Panc1 (cell line): ENCODE measurements at regions not wholly inside any gene's neighbourhood (a gene's known extent, or its start where the extent isn't known, plus 50 kb on each side); places are given as distances from the start of the nearest gene placed in this dataset.
"Not testable (repeated sequence)": the region's sequence is repeated elsewhere in the genome, so short reads cannot be mapped to it uniquely, and the experiment has no call there.

ENCODE experiments used
- ATAC-seq: fragments of 200-7000 bp; cut with Tn5 transposase; 2 replicates; pipeline ENCODE4 v1.9.1; 2020; ENCODE audit warnings: mild to moderate bottlenecking, moderate library complexity
- BruUV-seq: library from RNA; stranded (reverse); fragments of 400-500 nt; replicated peaks from 2 replicates; lab custom pipeline; 2021; lab: Mats Ljungman, UMichigan
- CTCF ChIA-PET: fragments of 300-600 bp; sonication (Branson Sonifier 250); formaldehyde crosslinking; loops from one replicate; lab custom pipeline; 2022; ENCODE audit warnings: antibody characterized with exemption; lab: Charles Lee
- POLR2A ChIA-PET: fragments of 300-600 bp; sonication (Branson Sonifier 250); formaldehyde crosslinking; loops from one replicate; lab custom pipeline; 2022; ENCODE audit warnings: antibody characterized with exemption; lab: Charles Lee
- DNase-seq: peaks from one replicate; pipeline ENCODE4 v3.0.0-alpha.2; 2010; ENCODE audit warnings: low read depth, low spot score
- H3K27ac ChIP-seq: 2 replicates; pipeline ENCODE4 v1.5.1; 2011; ENCODE audit warnings: mild to moderate bottlenecking, low read length, inconsistent platforms
- H3K27me3 ChIP-seq: fragments of 200-500 bp; sonication (Bioruptor generic); 2 replicates; pipeline ENCODE4 v1.6.0; 2014; ENCODE audit warnings: low read length, inconsistent platforms; ENCODE audit not compliant: control insufficient read depth, insufficient read depth
- H3K36me3 ChIP-seq: fragments of 200-500 bp; sonication (Bioruptor generic); 2 replicates; pipeline ENCODE4 v1.5.1; 2014; ENCODE audit warnings: inconsistent platforms, mild to moderate bottlenecking, low read length, moderate library complexity; ENCODE audit not compliant: control insufficient read depth, insufficient read depth
- H3K4me1 ChIP-seq: 2 replicates; pipeline ENCODE4 v1.5.1; 2011; ENCODE audit warnings: inconsistent platforms, mild to moderate bottlenecking, low read length, moderate library complexity; ENCODE audit not compliant: control insufficient read depth, insufficient read depth
- H3K4me3 ChIP-seq, 2 experiments: 2 replicates each; pipeline ENCODE4 v1.5.1; 2011 to 2012; ENCODE audit warnings: low read depth in 2 of 2, low read length in 2 of 2, mild to moderate bottlenecking in 2 of 2, inconsistent platforms in 1 of 2, moderate library complexity in 1 of 2
- H3K9me3 ChIP-seq: fragments of 200-500 bp; sonication (Bioruptor generic); 2 replicates; pipeline ENCODE4 v1.5.1; 2014; ENCODE audit warnings: low read depth, mild to moderate bottlenecking, inconsistent platforms, low read length, moderate library complexity; ENCODE audit not compliant: control insufficient read depth, insufficient read depth
- CTCF ChIP-seq: fragments of 450-650 bp; IDR thresholded peaks from 2 replicates; pipeline ENCODE4 v1.5.1; 2017; ENCODE audit warnings: mild to moderate bottlenecking
- POLR2AphosphoS5 ChIP-seq: IDR thresholded peaks from 2 replicates; pipeline ENCODE4 v1.6.1; 2012; ENCODE audit warnings: mild to moderate bottlenecking, low read depth, low read length, moderate library complexity
- REST ChIP-seq, 2 experiments: IDR thresholded peaks; 2 replicates each; pipeline ENCODE4 v1.6.1; 2011 to 2012; ENCODE audit warnings: low read depth in 2 of 2, control low read depth in 1 of 2, low read length in 1 of 2, mild to moderate bottlenecking in 1 of 2, moderate library complexity in 1 of 2; ENCODE audit not compliant: insufficient read depth in 1 of 2
- SIN3A ChIP-seq: IDR thresholded peaks from 2 replicates; pipeline ENCODE4 v1.6.1; 2012; ENCODE audit warnings: low read depth, mild to moderate bottlenecking, low read length, moderate library complexity, borderline replicate concordance; ENCODE audit not compliant: insufficient read depth
- TCF7L2 ChIP-seq: IDR thresholded peaks from 2 replicates; pipeline ENCODE4 v1.6.1; 2011; ENCODE audit warnings: mild to moderate bottlenecking, low read depth, low read length, inconsistent platforms
- in situ Hi-C: cut with HindIII; loops from 2 replicates; pipeline ENCODE4 v1.10.0; 2016; ENCODE audit warnings: low sequenced_read_pairs, low pct_unique_long_range_greater_than_20kb
- intact Hi-C: fragments of 100-400 bp; cut with micrococcal nuclease; formaldehyde crosslinking; loops from one replicate; pipeline ENCODE4 v1.10.0; 2022; ENCODE audit not compliant: unreplicated experiment

GRCh38 chr1:203996126-203996525 is 76.8 kb upstream of the SOX13 start:
- TF ChIP-seq REST (IDR thresholded peaks at IDR 0.05; ENCODE audit: insufficient read depth in 1 of 2, low read depth in 2 of 2, low read length in 1 of 2) (no peak), SIN3A (no peak), CTCF (no peak), POLR2AphosphoS5 (no peak), TCF7L2 (no peak)
- POLR2A ChIA-PET: no interaction called here
- no peak for ATAC-seq
- no TSS peak for BruUV-seq
- in situ Hi-C loops: no loop called here
- no peaks in the 10 kb centered on the region for H3K27me3 ChIP-seq
- H3K4me3 ChIP-seq: no peak overlapping the region
- DNase-seq: no peak
- H3K27ac ChIP-seq: no peak overlapping the region
- no peaks in the 10 kb centered on the region for H3K9me3 ChIP-seq
- no peaks in the 10 kb centered on the region for H3K4me1 ChIP-seq
- intact Hi-C loops: no loop called here
- CTCF ChIA-PET: no interaction called here
- no peaks in the 10 kb centered on the region for H3K36me3 ChIP-seq

- H3K27ac ChIP-seq, CTCF ChIA-PET, H3K9me3 ChIP-seq, intact Hi-C loops, in situ Hi-C loops, H3K27me3 ChIP-seq, H3K4me3 ChIP-seq, H3K4me1 ChIP-seq, BruUV-seq, H3K36me3 ChIP-seq: not testable (repeated sequence)
- POLR2A ChIA-PET: interaction anchor here (0.7 kb wide), 1 partner anchor 77 kb away, joined by 3 read pairs; no protein-coding TSS in a partner anchor
- ATAC-seq: peak; percentile 46; the same call in 1 of the 2 replicates
- DNase-seq: peak; percentile 22
These were observed 74.3 kb upstream of the SOX13 start for GRCh38 chr1:203998571-203998970.

- no TSS peak for BruUV-seq
- Histone ChIP-seq H3K4me1 (no peaks in the 10 kb centered on the region), H3K27ac (no peak overlapping the region), H3K9me3 (no peaks in the 10 kb centered on the region), H3K36me3 (no peaks in the 10 kb centered on the region), H3K4me3 (no peak overlapping the region), H3K27me3 (no peaks in the 10 kb centered on the region)
- TF ChIP-seq CTCF: no peak
- TF ChIP-seq POLR2AphosphoS5: no peak
- no peak for TF ChIP-seq REST (IDR thresholded peaks at IDR 0.05; ENCODE audit: insufficient read depth in 1 of 2, low read depth in 2 of 2, low read length in 1 of 2)
- TF ChIP-seq TCF7L2: no peak
- no peak for TF ChIP-seq SIN3A
- CTCF ChIA-PET: interaction anchor here (0.5 to 0.6 kb wide), 2 partner anchors 10 to 102 kb away, joined by 6 to 7 read pairs; no protein-coding TSS in a partner anchor
- ATAC-seq (no peak), DNase-seq (no peak)
- intact Hi-C loops: no loop called here
- in situ Hi-C loops: no loop called here
- POLR2A ChIA-PET: interaction anchor here (0.5 kb wide), 2 partner anchors 426 to 1658 kb away, joined by 4 to 8 read pairs; partner anchors contain the start of gene UBE2T
These were observed 73.3 kb upstream of the SOX13 start for GRCh38 chr1:203999618-204000017.
